C4-2B (cell line): ENCODE measurements at regions not wholly inside any gene's neighbourhood (a gene's known extent, or its start where the extent isn't known, plus 50 kb on each side); places are given as distances from the start of the nearest gene placed in this dataset.

ENCODE experiments used
- CTCF ChIP-seq: fragments of 450-650 bp; conservative IDR thresholded peaks from 2 replicates; pipeline ENCODE4 v1.5.1; 2017; ENCODE audit warnings: mild to moderate bottlenecking
- ZFX ChIP-seq: fragments of 450-650 bp; IDR thresholded peaks from 2 replicates; pipeline ENCODE4 v1.6.1; 2017

- no peak for TF ChIP-seq CTCF
- no peak for TF ChIP-seq ZFX
Observed at GRCh38 chr2:219772697-219773096, 145.3 kb downstream of the SLC4A3 start.
